GM12875 (cell line): ENCODE measurements at regions not wholly inside any gene's neighbourhood (a gene's known extent, or its start where the extent isn't known, plus 50 kb on each side); places are given as distances from the start of the nearest gene placed in this dataset.

Experiments
- H3K4me3 ChIP-seq: one replicate; pipeline ENCODE4 v1.5.1; 2011; ENCODE audit warnings: low read depth, low read length, control low read depth
- TF ChIP-seq, protein P1 (sequence below): IDR thresholded peaks from 2 replicates; pipeline ENCODE4 v1.5.1; 2011; ENCODE audit warnings: low read depth, mild to moderate bottlenecking, control low read depth, inconsistent platforms, low read length, moderate library complexity, borderline replicate concordance; ENCODE audit not compliant: insufficient read depth

DNA sequence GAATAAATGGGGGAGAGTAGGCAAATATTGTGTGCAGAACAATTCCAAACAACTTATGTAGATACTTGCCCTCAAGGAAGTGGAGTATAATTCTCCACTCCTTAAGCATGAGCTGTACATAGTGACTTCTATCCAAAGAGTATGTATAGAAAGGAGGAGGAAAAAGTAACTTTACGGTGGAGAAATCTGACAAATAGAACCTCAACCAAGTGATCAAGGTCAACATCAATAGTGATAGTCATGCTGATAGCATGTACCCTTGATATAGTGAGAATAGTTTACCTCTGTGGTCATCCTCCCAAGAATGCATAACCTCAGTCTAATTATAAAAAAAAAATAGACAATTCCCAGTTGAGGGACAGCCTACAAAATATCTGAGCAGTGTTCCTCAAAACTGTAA, 89.1 kb upstream of the NANOS1 start:
- TF ChIP-seq, protein P1, sequence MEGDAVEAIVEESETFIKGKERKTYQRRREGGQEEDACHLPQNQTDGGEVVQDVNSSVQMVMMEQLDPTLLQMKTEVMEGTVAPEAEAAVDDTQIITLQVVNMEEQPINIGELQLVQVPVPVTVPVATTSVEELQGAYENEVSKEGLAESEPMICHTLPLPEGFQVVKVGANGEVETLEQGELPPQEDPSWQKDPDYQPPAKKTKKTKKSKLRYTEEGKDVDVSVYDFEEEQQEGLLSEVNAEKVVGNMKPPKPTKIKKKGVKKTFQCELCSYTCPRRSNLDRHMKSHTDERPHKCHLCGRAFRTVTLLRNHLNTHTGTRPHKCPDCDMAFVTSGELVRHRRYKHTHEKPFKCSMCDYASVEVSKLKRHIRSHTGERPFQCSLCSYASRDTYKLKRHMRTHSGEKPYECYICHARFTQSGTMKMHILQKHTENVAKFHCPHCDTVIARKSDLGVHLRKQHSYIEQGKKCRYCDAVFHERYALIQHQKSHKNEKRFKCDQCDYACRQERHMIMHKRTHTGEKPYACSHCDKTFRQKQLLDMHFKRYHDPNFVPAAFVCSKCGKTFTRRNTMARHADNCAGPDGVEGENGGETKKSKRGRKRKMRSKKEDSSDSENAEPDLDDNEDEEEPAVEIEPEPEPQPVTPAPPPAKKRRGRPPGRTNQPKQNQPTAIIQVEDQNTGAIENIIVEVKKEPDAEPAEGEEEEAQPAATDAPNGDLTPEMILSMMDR, result no peak
- H3K4me3 ChIP-seq, result no peak overlapping the region

GRCh38 chr10:118943253-118943652, 86.3 kb upstream of the NANOS1 start:
- H3K4me3 ChIP-seq, result no peak overlapping the region
- TF ChIP-seq, protein P1, result no peak

DNA sequence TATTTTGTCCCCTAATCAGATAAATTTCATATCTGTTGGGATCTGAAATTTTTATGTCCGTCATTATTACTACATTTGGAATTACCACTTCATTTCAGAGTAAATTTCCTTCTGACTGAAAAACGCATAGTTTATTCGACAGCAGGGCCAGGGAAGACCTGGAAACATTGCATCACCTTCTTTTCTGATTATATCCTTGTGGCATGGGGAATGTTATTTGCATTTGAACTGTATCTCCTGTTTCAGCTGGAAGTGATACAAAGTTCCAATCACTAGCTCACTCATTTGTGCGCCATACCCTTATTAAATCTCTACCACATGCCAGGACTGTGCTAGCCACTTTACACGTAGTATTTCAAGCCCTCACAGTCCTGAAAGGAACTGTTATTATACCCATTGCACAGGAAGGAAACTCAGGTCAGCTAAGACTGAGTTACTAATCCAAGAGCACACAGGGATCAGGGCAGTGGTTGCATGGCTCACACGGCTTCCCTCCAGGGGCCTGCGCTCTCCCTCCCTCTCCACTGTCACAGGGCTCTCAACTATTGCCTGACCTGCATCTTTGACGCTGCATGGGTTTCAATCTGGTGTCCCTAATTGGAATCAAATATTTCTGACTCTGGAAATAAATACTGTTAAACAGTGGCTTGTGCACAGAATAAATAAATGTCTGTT, 84.4 kb upstream of the NANOS1 start:
- TF ChIP-seq, protein P1, result no peak
- no peak overlapping the region for H3K4me3 ChIP-seq

- H3K4me3 ChIP-seq, result no peak overlapping the region
- TF ChIP-seq, protein P1, result no peak
Observed at GRCh38 chr10:118948786-118949185, 80.7 kb upstream of the NANOS1 start.

DNA sequence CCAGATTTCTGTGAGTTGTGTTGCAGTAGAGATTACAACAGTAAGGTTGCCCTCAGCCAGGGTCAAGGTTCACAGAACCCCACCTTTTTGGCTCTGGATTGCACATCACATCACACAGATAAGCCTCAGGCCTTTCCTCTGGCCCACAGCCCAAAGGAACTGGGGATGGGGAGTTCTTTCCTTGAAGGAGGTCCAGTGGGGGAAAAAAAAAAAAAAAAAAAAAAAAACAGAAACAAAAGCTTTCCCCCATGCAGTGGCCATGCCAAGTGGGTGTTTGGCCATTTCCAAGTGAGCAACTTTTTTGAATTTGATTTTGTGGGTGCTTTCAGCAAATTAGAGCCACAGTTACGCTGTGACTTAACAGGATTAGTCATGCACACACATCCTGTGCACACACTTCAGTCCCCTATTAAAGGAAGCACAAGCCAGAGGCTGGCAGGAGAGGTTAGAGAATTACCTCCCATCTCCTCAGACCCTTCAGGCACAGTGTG, 79.3 kb upstream of the NANOS1 start:
- H3K4me3 ChIP-seq, result no peak overlapping the region
- TF ChIP-seq, protein P1, result no peak

DNA sequence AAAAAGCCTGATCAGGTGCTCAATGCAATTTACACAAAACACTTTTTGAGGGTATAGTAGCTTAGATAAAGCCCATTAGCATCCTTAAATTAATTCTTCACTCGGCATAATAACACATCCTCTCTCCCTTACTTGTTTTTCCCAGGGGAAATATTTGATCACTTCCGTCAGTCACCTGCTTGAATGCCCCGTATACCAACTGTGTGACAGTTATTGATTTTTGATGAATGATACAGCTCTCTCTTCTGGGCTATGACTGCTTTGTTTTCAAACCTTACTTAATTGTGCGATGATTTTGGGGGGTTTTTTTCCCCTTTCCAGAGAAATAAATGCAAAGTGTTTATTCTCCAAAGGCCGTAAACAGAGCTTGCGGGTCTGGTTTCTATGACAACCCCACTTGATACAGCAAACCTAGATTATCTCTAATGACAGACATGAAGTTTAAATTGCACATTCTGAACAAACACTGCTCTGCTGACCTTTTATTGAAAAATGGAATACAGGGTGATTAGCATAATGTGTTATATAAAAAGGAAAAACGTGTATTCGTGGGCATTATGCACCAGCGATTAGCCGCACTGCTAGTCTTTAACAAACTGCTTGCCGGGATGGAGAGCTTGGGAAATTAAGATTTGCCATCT, 78.4 kb upstream of the NANOS1 start:
- TF ChIP-seq, protein P1, result no peak
- H3K4me3 ChIP-seq, result no peak overlapping the region
